PC-9 (cell line): ENCODE measurements at regions not wholly inside any gene's neighbourhood (a gene's known extent, or its start where the extent isn't known, plus 50 kb on each side); places are given as distances from the start of the nearest gene placed in this dataset.

Source experiments
- BruUV-seq: library from RNA; stranded (reverse); fragments of 400-500 nt; replicated peaks from 2 replicates; lab custom pipeline; 2021; lab: Mats Ljungman, UMichigan
- CTCF ChIA-PET: fragments of 300-600 bp; sonication (Branson Sonifier 250); formaldehyde crosslinking; loops from one replicate; lab custom pipeline; 2022; ENCODE audit warnings: antibody characterized with exemption; lab: Charles Lee
- POLR2A ChIA-PET: fragments of 300-600 bp; sonication (Branson Sonifier 250); formaldehyde crosslinking; loops from one replicate; lab custom pipeline; 2022; ENCODE audit warnings: antibody characterized with exemption; ENCODE audit not compliant: unreplicated experiment; lab: Charles Lee
- DNase-seq, 2 experiments: peaks; one replicate each; pipeline versions ENCODE4 v3.0.0 to v3.0.0-alpha.2; 2015 to 2022; ENCODE audit warnings: mixed read lengths in 1 of 2
- H2AFZ ChIP-seq: fragments of 200-600 bp; sonication (generic); 2 replicates; pipeline ENCODE4 v1.8.1; 2017; ENCODE audit warnings: antibody characterized with exemption
- H3F3A ChIP-seq: fragments of 200-600 bp; sonication (generic); 2 replicates; pipeline ENCODE4 v1.8.1; 2017; ENCODE audit warnings: antibody characterized with exemption, mild to moderate bottlenecking, low read depth; ENCODE audit not compliant: insufficient read depth
- H3K27ac ChIP-seq: fragments of 200-600 bp; sonication (generic); 2 replicates; pipeline ENCODE4 v1.6.1; 2016; ENCODE audit warnings: mixed run types
- H3K27me3 ChIP-seq: fragments of 200-600 bp; sonication (generic); 2 replicates; pipeline ENCODE4 v1.6.1; 2016; ENCODE audit warnings: low read depth, mixed run types; ENCODE audit not compliant: insufficient read depth
- H3K36me3 ChIP-seq: fragments of 200-600 bp; sonication (generic); 2 replicates; pipeline ENCODE4 v1.6.1; 2016; ENCODE audit warnings: low read depth, mixed run types
- H3K4me1 ChIP-seq: fragments of 200-600 bp; sonication (generic); replicated peaks from 2 replicates; pipeline ENCODE4 v1.6.1; 2016; ENCODE audit warnings: mixed run types; ENCODE audit not compliant: insufficient read depth
- H3K4me2 ChIP-seq: fragments of 200-600 bp; sonication (generic); 2 replicates; pipeline ENCODE4 v1.6.1; 2017; ENCODE audit warnings: mixed run types
- H3K4me3 ChIP-seq: fragments of 200-600 bp; sonication (generic); 2 replicates; pipeline ENCODE4 v1.6.1; 2016; ENCODE audit warnings: mixed run types
- H3K79me2 ChIP-seq: fragments of 200-600 bp; sonication (generic); 2 replicates; pipeline ENCODE4 v1.6.1; 2017; ENCODE audit warnings: low read depth, mixed run types
- H3K9me2 ChIP-seq: fragments of 200-600 bp; sonication (generic); 2 replicates; pipeline ENCODE4 v1.8.1; 2017; ENCODE audit warnings: mild to moderate bottlenecking; ENCODE audit not compliant: insufficient read depth
- H3K9me3 ChIP-seq: fragments of 200-600 bp; sonication (generic); 2 replicates; pipeline ENCODE4 v1.8.1; 2016; ENCODE audit warnings: low read depth; ENCODE audit not compliant: insufficient read depth
- H4K20me1 ChIP-seq: fragments of 200-600 bp; sonication (generic); 2 replicates; pipeline ENCODE4 v1.8.1; 2017; ENCODE audit not compliant: insufficient read depth
- EZH2 ChIP-seq: fragments of 200-600 bp; sonication (generic); IDR thresholded peaks from 2 replicates; pipeline ENCODE4 v1.8.0; 2017; ENCODE audit warnings: antibody characterized with exemption, low read depth
- intact Hi-C: fragments of 100-400 bp; cut with micrococcal nuclease; formaldehyde crosslinking; loops from one replicate; pipeline ENCODE4 v1.10.0; 2022; ENCODE audit not compliant: unreplicated experiment
- TF ChIP-seq, protein P1 (sequence below): fragments of 200-600 bp; sonication (generic); conservative IDR thresholded peaks from 2 replicates; pipeline ENCODE4 v1.6.1; 2017; ENCODE audit warnings: mixed run types, antibody characterized with exemption, mild to moderate bottlenecking, moderate library complexity

DNA sequence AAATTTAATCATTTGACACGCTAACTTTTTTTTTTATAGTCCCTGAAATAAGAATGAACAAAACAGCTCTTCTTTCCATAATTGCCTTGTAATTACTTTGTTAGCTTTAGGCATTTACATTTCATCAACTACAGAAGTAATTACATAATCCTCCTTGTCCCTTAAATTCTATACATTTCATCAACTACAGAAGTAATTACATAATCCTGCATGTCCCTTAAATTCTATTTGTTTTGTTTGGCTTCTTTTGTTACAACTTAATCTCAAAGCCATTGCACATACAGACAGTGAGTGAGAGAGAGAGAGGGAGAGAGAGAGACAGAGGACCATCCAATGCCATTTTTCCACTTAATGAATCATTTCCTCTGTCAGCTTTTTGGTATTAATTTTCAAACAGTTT, 873.2 kb downstream of the METTL15 start:
- no peaks in the 10 kb centered on the region for H3F3A ChIP-seq
- BruUV-seq: no TSS peak
- no peaks in the 10 kb centered on the region for H3K9me3 ChIP-seq
- no peaks in the 10 kb centered on the region for H3K36me3 ChIP-seq
- CTCF ChIA-PET: no interaction called here
- no peaks in the 10 kb centered on the region for H3K9me2 ChIP-seq
- H4K20me1 ChIP-seq: no peaks in the 10 kb centered on the region
- DNase-seq: no peak
- H3K79me2 ChIP-seq: no peaks in the 10 kb centered on the region
- H3K4me1 ChIP-seq: no peaks in the 10 kb centered on the region
- H3K27me3 ChIP-seq: no peaks in the 10 kb centered on the region
- H3K27ac ChIP-seq: no peak overlapping the region
- TF ChIP-seq, protein P1, sequence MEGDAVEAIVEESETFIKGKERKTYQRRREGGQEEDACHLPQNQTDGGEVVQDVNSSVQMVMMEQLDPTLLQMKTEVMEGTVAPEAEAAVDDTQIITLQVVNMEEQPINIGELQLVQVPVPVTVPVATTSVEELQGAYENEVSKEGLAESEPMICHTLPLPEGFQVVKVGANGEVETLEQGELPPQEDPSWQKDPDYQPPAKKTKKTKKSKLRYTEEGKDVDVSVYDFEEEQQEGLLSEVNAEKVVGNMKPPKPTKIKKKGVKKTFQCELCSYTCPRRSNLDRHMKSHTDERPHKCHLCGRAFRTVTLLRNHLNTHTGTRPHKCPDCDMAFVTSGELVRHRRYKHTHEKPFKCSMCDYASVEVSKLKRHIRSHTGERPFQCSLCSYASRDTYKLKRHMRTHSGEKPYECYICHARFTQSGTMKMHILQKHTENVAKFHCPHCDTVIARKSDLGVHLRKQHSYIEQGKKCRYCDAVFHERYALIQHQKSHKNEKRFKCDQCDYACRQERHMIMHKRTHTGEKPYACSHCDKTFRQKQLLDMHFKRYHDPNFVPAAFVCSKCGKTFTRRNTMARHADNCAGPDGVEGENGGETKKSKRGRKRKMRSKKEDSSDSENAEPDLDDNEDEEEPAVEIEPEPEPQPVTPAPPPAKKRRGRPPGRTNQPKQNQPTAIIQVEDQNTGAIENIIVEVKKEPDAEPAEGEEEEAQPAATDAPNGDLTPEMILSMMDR: no peak
- no peak for TF ChIP-seq EZH2
- no peak overlapping the region for H3K4me3 ChIP-seq
- H2AFZ ChIP-seq: no peak overlapping the region
- POLR2A ChIA-PET: interaction anchor here (0.6 kb wide), 1 partner anchor 481 kb away, joined by 9 read pairs; no protein-coding TSS in a partner anchor
- intact Hi-C loops: no loop called here
- no peak overlapping the region for H3K4me2 ChIP-seq

DNA sequence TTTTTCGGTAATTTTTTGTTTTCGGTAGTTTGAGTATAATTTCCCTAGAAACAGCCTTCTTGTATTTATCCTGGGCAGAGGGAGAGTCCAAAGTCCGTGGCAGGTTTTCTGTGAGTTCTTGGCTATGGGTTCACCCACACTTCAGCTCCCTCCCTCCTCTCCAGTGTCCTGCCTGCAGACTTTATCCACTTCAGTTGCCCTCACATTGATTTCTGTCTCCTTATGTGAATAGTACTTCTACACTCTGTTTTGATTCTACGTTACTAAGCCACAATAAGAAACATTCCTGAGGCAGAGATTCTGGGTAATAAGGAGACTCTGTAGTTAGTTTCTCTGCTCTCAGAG, 868.6 kb downstream of the METTL15 start:
- POLR2A ChIA-PET: no interaction called here

DNA sequence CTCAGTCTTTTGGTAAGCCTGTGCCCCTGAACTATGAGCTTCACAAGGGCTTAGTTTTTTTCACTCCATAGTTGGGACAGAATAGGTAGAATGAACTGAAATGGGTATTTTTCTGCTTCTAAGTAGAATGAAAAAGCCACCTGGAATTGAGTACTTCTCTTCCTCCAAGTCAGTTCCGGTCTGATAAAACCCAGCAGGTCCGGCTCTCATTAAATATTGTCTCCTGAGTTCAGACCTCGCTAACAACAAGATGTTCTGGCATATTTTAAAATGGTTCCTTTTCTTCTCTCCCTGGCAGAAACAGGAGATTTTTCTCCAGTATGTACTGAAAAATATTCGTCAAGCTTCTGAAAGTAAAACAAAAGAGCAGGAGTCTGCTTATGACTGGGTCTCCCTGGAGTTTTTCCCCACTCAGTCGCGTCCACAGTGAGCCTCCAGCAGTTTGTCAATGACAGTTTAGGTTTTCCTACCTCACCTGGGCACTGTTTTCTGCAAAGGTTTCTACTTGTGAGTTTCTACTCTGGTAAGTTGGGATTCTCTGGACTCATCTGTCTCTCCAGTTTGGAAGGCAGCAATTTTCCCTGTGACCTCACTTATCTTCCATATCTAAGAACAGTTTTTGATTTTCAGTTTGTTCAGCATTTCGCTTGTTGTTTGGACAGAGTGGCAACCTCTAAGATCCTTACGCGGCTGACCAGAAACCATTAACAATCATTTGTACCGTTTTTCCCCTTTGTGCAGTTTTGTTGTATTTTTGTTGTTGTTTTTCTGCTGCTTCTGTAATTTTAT, 868.0 kb downstream of the METTL15 start:
- H3K27me3 ChIP-seq: no peaks in the 10 kb centered on the region
- DNase-seq: no peak
- TF ChIP-seq, protein P1: no peak
- no peak for TF ChIP-seq EZH2
- no peaks in the 10 kb centered on the region for H4K20me1 ChIP-seq
- BruUV-seq: no TSS peak
- no peaks in the 10 kb centered on the region for H3K79me2 ChIP-seq
- no peak overlapping the region for H3K4me3 ChIP-seq
- H3K4me2 ChIP-seq: no peak overlapping the region
- H3K27ac ChIP-seq: no peak overlapping the region
- no peaks in the 10 kb centered on the region for H3K9me2 ChIP-seq
- ChIA-PET CTCF (no interaction called here), POLR2A (no interaction called here)
- H3K36me3 ChIP-seq: no peaks in the 10 kb centered on the region
- no peaks in the 10 kb centered on the region for H3K9me3 ChIP-seq
- no peaks in the 10 kb centered on the region for H3K4me1 ChIP-seq
- intact Hi-C loops: no loop called here
- H3F3A ChIP-seq: no peaks in the 10 kb centered on the region
- H2AFZ ChIP-seq: no peak overlapping the region

More for the DNA sequence above, 868.6 kb downstream of the METTL15 start:
- H3K27ac ChIP-seq: no peak overlapping the region
- H3K4me3 ChIP-seq: no peak overlapping the region
- no peaks in the 10 kb centered on the region for H3F3A ChIP-seq
- no peaks in the 10 kb centered on the region for H3K4me1 ChIP-seq
- H3K4me2 ChIP-seq: no peak overlapping the region
- no TSS peak for BruUV-seq
- intact Hi-C loops: no loop called here
- TF ChIP-seq, protein P1: no peak
- no peak for TF ChIP-seq EZH2
- H4K20me1 ChIP-seq: no peaks in the 10 kb centered on the region
- CTCF ChIA-PET: no interaction called here
- H3K36me3 ChIP-seq: no peaks in the 10 kb centered on the region
- DNase-seq: no peak
- no peaks in the 10 kb centered on the region for H3K9me3 ChIP-seq
- H3K9me2 ChIP-seq: no peaks in the 10 kb centered on the region
- no peak overlapping the region for H2AFZ ChIP-seq
- no peaks in the 10 kb centered on the region for H3K79me2 ChIP-seq
- no peaks in the 10 kb centered on the region for H3K27me3 ChIP-seq
